ENCODE measurements at regions not wholly inside any gene's neighbourhood (a gene's known extent, or its start where the extent isn't known, plus 50 kb on each side); places are given as distances from the start of the nearest gene placed in this dataset.

GRCh38 chr4:60327651-60328050 is 872.5 kb upstream of the ADGRL3 start:
- TF ChIP-seq CTCF (IDR thresholded peaks at IDR 0.05; ENCODE audit: poor library complexity), result no peak
- TF ChIP-seq EZH2 (IDR thresholded peaks at IDR 0.05; ENCODE audit: borderline replicate concordance), result no peak
- TF ChIP-seq EZH2phosphoT487 (IDR thresholded peaks at IDR 0.05; ENCODE audit: low read depth, severe bottlenecking, unreplicated experiment), result no peak
- Histone ChIP-seq H3K4me2 (no peak overlapping the region), H4K20me1 (ENCODE audit: insufficient read depth, poor library complexity, severe bottlenecking) (no peaks in the 10 kb centered on the region), H3K4me1 (ENCODE audit: insufficient read depth) (no peaks in the 10 kb centered on the region), H3K4me3 (no peak overlapping the region), H2AFZ (no peak overlapping the region), H3K27me3 (no peaks in the 10 kb centered on the region), H3K9me2 (replicated peaks; ENCODE audit: insufficient read depth) (no peaks in the 10 kb centered on the region), H3K27ac (no peak overlapping the region), H3K36me3 (replicated peaks; ENCODE audit: insufficient read depth, low read depth) (no peaks in the 10 kb centered on the region), H3K79me2 (no peaks in the 10 kb centered on the region), H3K9me3 (ENCODE audit: low read depth) (no peaks in the 10 kb centered on the region)
- 63% methylated on average over 1 of the region's 1 CpG for WGBS (ENCODE audit: low lambda C conversion rate, missing lambda C conversion rate)
- DNase-seq (ENCODE audit: low spot score), result no peak

- no peak for DNase-seq (ENCODE audit: low spot score)
- Histone ChIP-seq H3K4me2 (no peak overlapping the region), H3K4me3 (no peak overlapping the region), H3K27ac (no peak overlapping the region), H3K79me2 (no peaks in the 10 kb centered on the region), H3K9me2 (replicated peaks; ENCODE audit: insufficient read depth) (no peaks in the 10 kb centered on the region), H3K36me3 (replicated peaks; ENCODE audit: insufficient read depth, low read depth) (no peaks in the 10 kb centered on the region), H3K27me3 (no peaks in the 10 kb centered on the region), H2AFZ (no peak overlapping the region), H3K4me1 (ENCODE audit: insufficient read depth) (no peaks in the 10 kb centered on the region), H4K20me1 (ENCODE audit: insufficient read depth, poor library complexity, severe bottlenecking) (no peaks in the 10 kb centered on the region), H3K9me3 (ENCODE audit: low read depth) (no peaks in the 10 kb centered on the region)
- TF ChIP-seq EZH2phosphoT487 (IDR thresholded peaks at IDR 0.05; ENCODE audit: low read depth, severe bottlenecking, unreplicated experiment) (no peak), CTCF (IDR thresholded peaks at IDR 0.05; ENCODE audit: poor library complexity) (no peak), EZH2 (IDR thresholded peaks at IDR 0.05; ENCODE audit: borderline replicate concordance) (no peak)
- WGBS (ENCODE audit: low lambda C conversion rate, missing lambda C conversion rate), result 58% methylated on average over 2 of the region's 2 CpGs
Observed at GRCh38 chr4:60344908-60345307, 855.2 kb upstream of the ADGRL3 start.

GRCh38 chr4:60345392-60345791 is 854.7 kb upstream of the ADGRL3 start:
- H3K36me3 ChIP-seq (replicated peaks; ENCODE audit: insufficient read depth, low read depth), result no peaks in the 10 kb centered on the region
- no peaks in the 10 kb centered on the region for H3K79me2 ChIP-seq
- H4K20me1 ChIP-seq (ENCODE audit: insufficient read depth, poor library complexity, severe bottlenecking), result no peaks in the 10 kb centered on the region
- no peak for DNase-seq (ENCODE audit: low spot score)
- TF ChIP-seq CTCF (IDR thresholded peaks at IDR 0.05; ENCODE audit: poor library complexity) (no peak), EZH2 (IDR thresholded peaks at IDR 0.05; ENCODE audit: borderline replicate concordance) (no peak), EZH2phosphoT487 (IDR thresholded peaks at IDR 0.05; ENCODE audit: low read depth, severe bottlenecking, unreplicated experiment) (no peak)
- no peak overlapping the region for H3K4me2 ChIP-seq
- no peak overlapping the region for H3K27ac ChIP-seq
- H3K4me1 ChIP-seq (ENCODE audit: insufficient read depth), result no peaks in the 10 kb centered on the region
- H2AFZ ChIP-seq, result no peak overlapping the region
- H3K4me3 ChIP-seq, result no peak overlapping the region
- H3K9me2 ChIP-seq (replicated peaks; ENCODE audit: insufficient read depth), result no peaks in the 10 kb centered on the region
- H3K9me3 ChIP-seq (ENCODE audit: low read depth), result no peaks in the 10 kb centered on the region
- no peaks in the 10 kb centered on the region for H3K27me3 ChIP-seq

GRCh38 chr4:60359746-60360367 is 840.3 kb upstream of the ADGRL3 start:
- Histone ChIP-seq H3K9me2 (replicated peaks; ENCODE audit: insufficient read depth) (no peaks in the 10 kb centered on the region), H3K36me3 (replicated peaks; ENCODE audit: insufficient read depth, low read depth) (no peaks in the 10 kb centered on the region), H2AFZ (no peak overlapping the region), H4K20me1 (ENCODE audit: insufficient read depth, poor library complexity, severe bottlenecking) (no peaks in the 10 kb centered on the region), H3K9me3 (ENCODE audit: low read depth) (no peaks in the 10 kb centered on the region), H3K4me2 (no peak overlapping the region), H3K27me3 (no peaks in the 10 kb centered on the region), H3K4me3 (no peak overlapping the region), H3K27ac (no peak overlapping the region), H3K79me2 (no peaks in the 10 kb centered on the region), H3K4me1 (ENCODE audit: insufficient read depth) (no peaks in the 10 kb centered on the region)
- TF ChIP-seq EZH2 (IDR thresholded peaks at IDR 0.05; ENCODE audit: borderline replicate concordance) (no peak), CTCF (IDR thresholded peaks at IDR 0.05; ENCODE audit: poor library complexity) (no peak), EZH2phosphoT487 (IDR thresholded peaks at IDR 0.05; ENCODE audit: low read depth, severe bottlenecking, unreplicated experiment) (no peak)
- no peak for DNase-seq (ENCODE audit: low spot score)
- WGBS (ENCODE audit: low lambda C conversion rate, missing lambda C conversion rate), result 58% methylated on average over 3 of the region's 3 CpGs

All from hepatocyte (in vitro differentiated cells).